ENCODE measurements at regions not wholly inside any gene's neighbourhood (a gene's known extent, or its start where the extent isn't known, plus 50 kb on each side); places are given as distances from the start of the nearest gene placed in this dataset.
"Not testable (repeated sequence)": the region's sequence is repeated elsewhere in the genome, so short reads cannot be mapped to it uniquely, and the experiment has no call there.

DNA sequence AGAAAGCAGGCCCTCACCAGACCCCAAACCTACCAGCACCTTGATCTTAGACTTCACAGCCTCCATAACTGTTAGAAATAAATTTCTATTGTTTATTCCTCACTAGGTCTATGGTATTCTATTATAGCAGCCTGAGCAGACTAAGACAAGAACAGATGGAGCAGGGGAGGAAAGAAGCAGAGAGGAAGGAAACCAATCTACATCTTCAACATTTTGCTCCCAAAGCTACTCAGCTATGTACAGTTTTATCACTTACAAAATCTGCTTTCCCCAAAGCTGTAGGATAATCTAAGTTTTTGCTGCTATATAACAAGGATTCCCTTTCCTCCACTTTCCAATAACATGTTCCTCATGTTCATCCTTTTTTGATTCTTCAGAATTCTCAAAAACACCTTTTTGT, 274.4 kb upstream of the CHAC2 start:
- POLR2A ChIA-PET, result no interaction called here
- no peaks in the 10 kb centered on the region for H3K36me3 ChIP-seq (ENCODE audit: control insufficient read depth in 2 of 2, insufficient read depth in 1 of 2, low read length in 2 of 2)
- no peak for TF ChIP-seq ZNF302 (tag by site-specific recombination; IDR thresholded peaks at IDR 0.05; ENCODE audit: low read depth)
- TF ChIP-seq MEIS1 (CRISPR knock-in tag; IDR thresholded peaks at IDR 0.05; ENCODE audit: borderline replicate concordance), result no peak
- no peak for TF ChIP-seq ZNF138 (tag by site-specific recombination; IDR thresholded peaks at IDR 0.05; ENCODE audit: borderline replicate concordance)
- no peak overlapping the region for H3K4me3 ChIP-seq (ENCODE audit: low read depth, low read length)
- CTCF ChIA-PET, result interaction anchor here (0.5 to 0.6 kb wide), 2 partner anchors 14 to 33 kb away, joined by 3 read pairs; no protein-coding TSS in a partner anchor
- H3K9me3 ChIP-seq (ENCODE audit: control insufficient read depth, insufficient read depth, low read depth, low read length), result no peaks in the 10 kb centered on the region
- no peaks in the 10 kb centered on the region for H3K4me1 ChIP-seq (ENCODE audit: control insufficient read depth, insufficient read depth, low read length)
- H3K27ac ChIP-seq (ENCODE audit: extremely low read depth, low read depth, low read length), result no peak overlapping the region

- ChIA-PET POLR2A (no interaction called here), CTCF (no interaction called here)
- H3K4me3 ChIP-seq (ENCODE audit: low read depth, low read length), result no peak overlapping the region
- no peaks in the 10 kb centered on the region for H3K36me3 ChIP-seq (ENCODE audit: control insufficient read depth in 2 of 2, insufficient read depth in 1 of 2, low read length in 2 of 2)
- H3K9me3 ChIP-seq (ENCODE audit: control insufficient read depth, insufficient read depth, low read depth, low read length), result no peaks in the 10 kb centered on the region
- H3K4me1 ChIP-seq (ENCODE audit: control insufficient read depth, insufficient read depth, low read length), result no peaks in the 10 kb centered on the region
- TF ChIP-seq ZNF24 (tag by site-specific recombination; IDR thresholded peaks at IDR 0.05), result no peak
- TF ChIP-seq ZNF544 (tag by site-specific recombination; IDR thresholded peaks at IDR 0.05), result no peak
- TF ChIP-seq ZNF404 (tag by site-specific recombination; IDR thresholded peaks at IDR 0.05), result no peak
- TF ChIP-seq, protein P1, sequence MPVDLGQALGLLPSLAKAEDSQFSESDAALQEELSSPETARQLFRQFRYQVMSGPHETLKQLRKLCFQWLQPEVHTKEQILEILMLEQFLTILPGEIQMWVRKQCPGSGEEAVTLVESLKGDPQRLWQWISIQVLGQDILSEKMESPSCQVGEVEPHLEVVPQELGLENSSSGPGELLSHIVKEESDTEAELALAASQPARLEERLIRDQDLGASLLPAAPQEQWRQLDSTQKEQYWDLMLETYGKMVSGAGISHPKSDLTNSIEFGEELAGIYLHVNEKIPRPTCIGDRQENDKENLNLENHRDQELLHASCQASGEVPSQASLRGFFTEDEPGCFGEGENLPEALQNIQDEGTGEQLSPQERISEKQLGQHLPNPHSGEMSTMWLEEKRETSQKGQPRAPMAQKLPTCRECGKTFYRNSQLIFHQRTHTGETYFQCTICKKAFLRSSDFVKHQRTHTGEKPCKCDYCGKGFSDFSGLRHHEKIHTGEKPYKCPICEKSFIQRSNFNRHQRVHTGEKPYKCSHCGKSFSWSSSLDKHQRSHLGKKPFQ (tag by site-specific recombination; IDR thresholded peaks at IDR 0.05), result no peak
- no peak overlapping the region for H3K27ac ChIP-seq (ENCODE audit: extremely low read depth, low read depth, low read length)
Observed at GRCh38 chr2:53490659-53491058, 276.9 kb upstream of the CHAC2 start.

DNA sequence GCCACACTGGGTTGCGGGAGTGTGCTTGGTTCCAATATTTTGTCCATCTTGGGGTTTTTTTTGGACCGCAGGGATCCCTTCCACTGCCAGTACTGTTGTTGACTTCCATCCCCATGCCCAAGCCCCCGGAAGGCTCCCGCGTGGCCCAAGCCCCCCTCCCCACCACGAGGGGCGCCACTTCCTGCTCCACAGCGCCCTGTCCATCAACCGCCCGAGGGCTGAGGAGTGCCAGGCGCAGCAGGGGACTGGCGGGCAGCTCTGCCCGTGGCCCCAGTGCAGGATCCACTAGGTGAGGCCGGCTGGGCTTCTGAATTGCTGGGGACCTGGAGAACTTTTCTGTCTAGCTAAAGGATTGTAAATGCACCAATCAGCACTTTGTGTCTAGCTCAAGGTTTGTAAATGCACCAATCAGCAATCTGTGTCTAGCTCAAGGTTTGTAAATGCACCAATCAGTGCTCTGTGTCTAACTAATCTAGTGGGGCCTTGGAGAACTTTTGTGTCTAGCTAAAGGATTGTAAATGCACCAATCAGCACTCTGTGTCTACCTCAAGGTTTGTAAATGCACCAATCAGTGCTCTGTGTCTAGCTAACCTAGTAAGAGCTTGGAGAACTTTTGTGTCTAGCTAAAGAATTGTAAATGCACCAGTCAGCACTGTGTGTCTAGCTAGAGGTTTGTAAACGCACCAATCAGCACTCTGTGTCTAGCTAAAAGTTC, 281.3 kb upstream of the CHAC2 start:
- POLR2A ChIA-PET, result not testable (repeated sequence)

GRCh38 chr2:53485021-53485728, 282.4 kb upstream of the CHAC2 start:
- H3K4me1 ChIP-seq (ENCODE audit: control insufficient read depth, insufficient read depth, low read length), result no peaks in the 10 kb centered on the region
- no peaks in the 10 kb centered on the region for H3K9me3 ChIP-seq (ENCODE audit: control insufficient read depth, insufficient read depth, low read depth, low read length)
- no peaks in the 10 kb centered on the region for H3K36me3 ChIP-seq (ENCODE audit: control insufficient read depth in 2 of 2, insufficient read depth in 1 of 2, low read length in 2 of 2)
- no peak overlapping the region for H3K27ac ChIP-seq (ENCODE audit: extremely low read depth, low read depth, low read length)
- H3K4me3 ChIP-seq (ENCODE audit: low read depth, low read length), result no peak overlapping the region
- ChIA-PET CTCF (no interaction called here), POLR2A (no interaction called here)
- TF ChIP-seq ZNF341 (tag by site-specific recombination; IDR thresholded peaks at IDR 0.05; ENCODE audit: low read depth) (no peak), GLIS2 (tag by site-specific recombination; IDR thresholded peaks at IDR 0.05) (no peak), IKZF3 (tag by site-specific recombination; IDR thresholded peaks at IDR 0.05) (no peak), YY2 (tag by site-specific recombination; IDR thresholded peaks at IDR 0.05) (no peak), EGR2 (tag by site-specific recombination; IDR thresholded peaks at IDR 0.05; ENCODE audit: low read depth) (no peak)

More for the DNA sequence above, 281.3 kb upstream of the CHAC2 start:
- H3K36me3 ChIP-seq (ENCODE audit: control insufficient read depth in 2 of 2, insufficient read depth in 1 of 2, low read length in 2 of 2); H3K27ac ChIP-seq (ENCODE audit: extremely low read depth, low read depth, low read length); H3K9me3 ChIP-seq (ENCODE audit: control insufficient read depth, insufficient read depth, low read depth, low read length); H3K4me1 ChIP-seq (ENCODE audit: control insufficient read depth, insufficient read depth, low read length); CTCF ChIA-PET; H3K4me3 ChIP-seq (ENCODE audit: low read depth, low read length): not testable (repeated sequence)

GRCh38 chr2:53484531-53484930, 283.1 kb upstream of the CHAC2 start:
- Histone ChIP-seq H3K9me3 (ENCODE audit: control insufficient read depth, insufficient read depth, low read depth, low read length) (no peaks in the 10 kb centered on the region), H3K4me3 (ENCODE audit: low read depth, low read length) (no peak overlapping the region), H3K4me1 (ENCODE audit: control insufficient read depth, insufficient read depth, low read length) (no peaks in the 10 kb centered on the region), H3K36me3 (ENCODE audit: control insufficient read depth in 2 of 2, insufficient read depth in 1 of 2, low read length in 2 of 2) (no peaks in the 10 kb centered on the region), H3K27ac (ENCODE audit: extremely low read depth, low read depth, low read length) (no peak overlapping the region)
- CTCF ChIA-PET, result no interaction called here
- TF ChIP-seq, protein P2, sequence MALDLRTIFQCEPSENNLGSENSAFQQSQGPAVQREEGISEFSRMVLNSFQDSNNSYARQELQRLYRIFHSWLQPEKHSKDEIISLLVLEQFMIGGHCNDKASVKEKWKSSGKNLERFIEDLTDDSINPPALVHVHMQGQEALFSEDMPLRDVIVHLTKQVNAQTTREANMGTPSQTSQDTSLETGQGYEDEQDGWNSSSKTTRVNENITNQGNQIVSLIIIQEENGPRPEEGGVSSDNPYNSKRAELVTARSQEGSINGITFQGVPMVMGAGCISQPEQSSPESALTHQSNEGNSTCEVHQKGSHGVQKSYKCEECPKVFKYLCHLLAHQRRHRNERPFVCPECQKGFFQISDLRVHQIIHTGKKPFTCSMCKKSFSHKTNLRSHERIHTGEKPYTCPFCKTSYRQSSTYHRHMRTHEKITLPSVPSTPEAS (tag by site-specific recombination; IDR thresholded peaks at IDR 0.05), result no peak
- TF ChIP-seq ZNF202 (tag by site-specific recombination; IDR thresholded peaks at IDR 0.05; ENCODE audit: borderline replicate concordance), result no peak
- TF ChIP-seq, protein P3, sequence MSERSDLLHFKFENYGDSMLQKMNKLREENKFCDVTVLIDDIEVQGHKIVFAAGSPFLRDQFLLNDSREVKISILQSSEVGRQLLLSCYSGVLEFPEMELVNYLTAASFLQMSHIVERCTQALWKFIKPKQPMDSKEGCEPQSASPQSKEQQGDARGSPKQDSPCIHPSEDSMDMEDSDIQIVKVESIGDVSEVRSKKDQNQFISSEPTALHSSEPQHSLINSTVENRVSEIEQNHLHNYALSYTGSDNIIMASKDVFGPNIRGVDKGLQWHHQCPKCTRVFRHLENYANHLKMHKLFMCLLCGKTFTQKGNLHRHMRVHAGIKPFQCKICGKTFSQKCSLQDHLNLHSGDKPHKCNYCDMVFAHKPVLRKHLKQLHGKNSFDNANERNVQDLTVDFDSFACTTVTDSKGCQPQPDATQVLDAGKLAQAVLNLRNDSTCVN (tag by site-specific recombination; optimal IDR thresholded peaks at IDR 0.05), result no peak
- POLR2A ChIA-PET, result no interaction called here
